Osteocyte (in vitro differentiated cells): ENCODE measurements at regions not wholly inside any gene's neighbourhood (a gene's known extent, or its start where the extent isn't known, plus 50 kb on each side); places are given as distances from the start of the nearest gene placed in this dataset.
"Not testable (repeated sequence)": the region's sequence is repeated elsewhere in the genome, so short reads cannot be mapped to it uniquely, and the experiment has no call there.

ENCODE experiments used
- DNase-seq: peaks from one replicate; pipeline ENCODE4 v3.0.0; 2021; ENCODE audit warnings: mixed read lengths; ENCODE audit not compliant: unreplicated experiment; ENCODE audit errors: extremely low spot score
- H3K27ac Mint-ChIP-seq: one replicate; pipeline ENCODE4 v1.8.0; 2021; ENCODE audit warnings: mild to moderate bottlenecking, mixed read lengths; ENCODE audit not compliant: unreplicated experiment
- H3K27me3 Mint-ChIP-seq: one replicate; pipeline ENCODE4 v1.8.0; 2021; ENCODE audit warnings: mixed read lengths; ENCODE audit not compliant: unreplicated experiment
- H3K36me3 Mint-ChIP-seq: one replicate; pipeline ENCODE4 v1.8.0; 2021; ENCODE audit warnings: mixed read lengths; ENCODE audit not compliant: unreplicated experiment
- H3K4me1 Mint-ChIP-seq: one replicate; pipeline ENCODE4 v1.8.0; 2021; ENCODE audit warnings: mixed read lengths; ENCODE audit not compliant: unreplicated experiment
- H3K4me3 Mint-ChIP-seq: one replicate; pipeline ENCODE4 v1.8.0; 2021; ENCODE audit warnings: mild to moderate bottlenecking, moderate library complexity, mixed read lengths; ENCODE audit not compliant: unreplicated experiment
- H3K9me3 Mint-ChIP-seq: one replicate; pipeline ENCODE4 v1.8.0; 2021; ENCODE audit warnings: mixed read lengths; ENCODE audit not compliant: unreplicated experiment
- TF ChIP-seq, protein P1 (sequence below): fragments of 200-600 bp; sonication (generic); IDR thresholded peaks from 2 replicates; pipeline ENCODE4 v1.5.0; 2021; ENCODE audit warnings: antibody characterized with exemption, mild to moderate bottlenecking, moderate library complexity

DNA sequence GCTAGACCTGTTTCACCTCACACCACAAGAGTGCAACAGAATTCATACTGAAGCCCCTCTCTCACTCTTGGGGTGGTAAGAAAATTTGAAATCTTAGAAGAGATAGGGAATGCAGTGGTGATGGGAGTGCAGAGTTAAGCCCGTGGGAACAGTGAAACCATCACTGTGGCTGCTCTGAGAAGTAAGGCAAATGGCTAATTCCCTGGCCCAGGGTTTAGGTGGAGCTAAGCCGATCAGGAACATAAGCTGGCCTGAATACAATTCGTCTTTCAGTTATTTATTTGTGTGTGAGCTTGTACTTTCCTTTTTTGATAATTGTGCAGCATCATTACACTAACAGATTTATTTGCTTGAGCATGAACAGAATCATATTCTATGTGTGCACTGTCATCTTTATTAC lies 1070.6 kb downstream of the STPG2 start:
- Mint-ChIP-seq H3K36me3 (no peaks in the 10 kb centered on the region), H3K4me1 (no peaks in the 10 kb centered on the region), H3K27me3 (no peaks in the 10 kb centered on the region), H3K27ac (no peak overlapping the region), H3K9me3 (no peaks in the 10 kb centered on the region), H3K4me3 (no peak overlapping the region)
- TF ChIP-seq, protein P1, sequence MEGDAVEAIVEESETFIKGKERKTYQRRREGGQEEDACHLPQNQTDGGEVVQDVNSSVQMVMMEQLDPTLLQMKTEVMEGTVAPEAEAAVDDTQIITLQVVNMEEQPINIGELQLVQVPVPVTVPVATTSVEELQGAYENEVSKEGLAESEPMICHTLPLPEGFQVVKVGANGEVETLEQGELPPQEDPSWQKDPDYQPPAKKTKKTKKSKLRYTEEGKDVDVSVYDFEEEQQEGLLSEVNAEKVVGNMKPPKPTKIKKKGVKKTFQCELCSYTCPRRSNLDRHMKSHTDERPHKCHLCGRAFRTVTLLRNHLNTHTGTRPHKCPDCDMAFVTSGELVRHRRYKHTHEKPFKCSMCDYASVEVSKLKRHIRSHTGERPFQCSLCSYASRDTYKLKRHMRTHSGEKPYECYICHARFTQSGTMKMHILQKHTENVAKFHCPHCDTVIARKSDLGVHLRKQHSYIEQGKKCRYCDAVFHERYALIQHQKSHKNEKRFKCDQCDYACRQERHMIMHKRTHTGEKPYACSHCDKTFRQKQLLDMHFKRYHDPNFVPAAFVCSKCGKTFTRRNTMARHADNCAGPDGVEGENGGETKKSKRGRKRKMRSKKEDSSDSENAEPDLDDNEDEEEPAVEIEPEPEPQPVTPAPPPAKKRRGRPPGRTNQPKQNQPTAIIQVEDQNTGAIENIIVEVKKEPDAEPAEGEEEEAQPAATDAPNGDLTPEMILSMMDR, result no peak
- DNase-seq, result no peak

DNA sequence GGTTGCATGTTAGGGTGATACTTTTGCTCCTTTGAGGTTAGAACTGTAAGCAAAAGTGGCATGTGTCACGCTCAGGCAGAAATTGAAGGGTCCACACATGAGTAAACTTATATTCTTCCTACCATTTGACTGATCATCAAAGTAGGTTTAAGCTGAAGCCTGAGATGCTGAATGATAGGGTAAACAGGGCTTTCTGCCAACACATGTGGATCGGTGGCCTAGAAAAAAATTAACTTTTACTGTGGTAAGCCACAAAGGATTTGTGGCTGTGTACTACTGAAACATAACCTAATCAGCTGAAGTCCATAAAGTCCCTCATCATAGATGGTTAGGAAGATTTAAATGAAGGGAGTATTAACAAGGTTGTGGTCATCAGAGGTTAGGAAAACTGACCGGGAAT lies 1070.1 kb downstream of the STPG2 start:
- Mint-ChIP-seq H3K27me3 (no peaks in the 10 kb centered on the region), H3K27ac (no peak overlapping the region), H3K4me1 (no peaks in the 10 kb centered on the region), H3K36me3 (no peaks in the 10 kb centered on the region), H3K4me3 (no peak overlapping the region), H3K9me3 (no peaks in the 10 kb centered on the region)
- TF ChIP-seq, protein P1, result no peak
- DNase-seq, result no peak

DNA sequence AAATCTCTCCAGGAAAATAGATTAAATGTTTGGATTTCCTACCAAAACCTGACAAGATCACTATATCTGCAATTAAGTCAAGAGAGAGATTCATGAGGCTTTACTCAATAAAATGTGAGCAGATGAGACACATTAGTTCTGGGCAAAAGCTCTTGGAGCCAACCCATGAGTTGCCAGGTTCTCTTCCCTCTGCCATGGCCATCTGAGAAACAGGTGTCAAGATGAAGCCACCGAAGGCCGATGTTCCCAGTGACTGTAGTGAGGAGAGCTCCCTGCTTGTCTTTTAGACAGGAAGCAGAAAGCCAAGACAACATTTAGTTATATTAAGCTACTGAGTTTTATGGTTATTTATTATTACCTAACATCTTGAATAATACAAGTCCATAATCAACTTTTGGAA lies 1068.7 kb downstream of the STPG2 start:
- no peak overlapping the region for H3K4me3 Mint-ChIP-seq
- TF ChIP-seq, protein P1, result no peak
- DNase-seq, result no peak
- H3K9me3 Mint-ChIP-seq, result no peaks in the 10 kb centered on the region
- H3K4me1 Mint-ChIP-seq, result no peaks in the 10 kb centered on the region
- no peaks in the 10 kb centered on the region for H3K27me3 Mint-ChIP-seq
- no peak overlapping the region for H3K27ac Mint-ChIP-seq
- no peaks in the 10 kb centered on the region for H3K36me3 Mint-ChIP-seq

GRCh38 chr4:97081951-97082350 lies 1061.3 kb downstream of the STPG2 start:
- Mint-ChIP-seq H3K9me3 (no peaks in the 10 kb centered on the region), H3K4me3 (no peak overlapping the region), H3K27me3 (no peaks in the 10 kb centered on the region), H3K36me3 (no peaks in the 10 kb centered on the region), H3K27ac (no peak overlapping the region), H3K4me1 (no peaks in the 10 kb centered on the region)
- TF ChIP-seq, protein P1, result no peak
- no peak for DNase-seq

DNA sequence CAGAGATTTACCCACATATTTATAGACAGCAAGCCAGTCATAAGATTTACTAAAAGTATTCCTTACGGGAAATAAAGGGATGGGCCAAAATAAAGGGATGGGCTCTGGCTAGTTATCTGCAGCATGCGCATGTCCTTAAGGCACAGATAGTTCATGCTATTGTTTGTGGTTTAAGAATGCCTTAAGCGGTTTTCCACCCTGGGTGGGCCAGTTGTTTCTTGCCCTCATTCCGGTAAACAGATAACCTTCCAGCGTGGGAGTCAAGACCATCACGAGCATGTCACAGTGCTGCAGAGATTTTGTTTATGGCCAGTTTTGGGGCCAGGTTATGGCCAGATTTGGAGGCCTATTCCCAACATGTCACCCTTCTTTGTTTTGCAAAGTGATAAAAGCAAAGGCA lies 1046.2 kb downstream of the STPG2 start:
- not testable (repeated sequence) for H3K27ac Mint-ChIP-seq, H3K9me3 Mint-ChIP-seq, H3K36me3 Mint-ChIP-seq, DNase-seq, H3K4me3 Mint-ChIP-seq, H3K27me3 Mint-ChIP-seq, H3K4me1 Mint-ChIP-seq

GRCh38 chr4:97101171-97101570 lies 1042.1 kb downstream of the STPG2 start:
- H3K27me3 Mint-ChIP-seq, H3K9me3 Mint-ChIP-seq, H3K4me3 Mint-ChIP-seq, DNase-seq, H3K4me1 Mint-ChIP-seq, H3K27ac Mint-ChIP-seq, H3K36me3 Mint-ChIP-seq: not testable (repeated sequence)
